ENCODE measurements at regions not wholly inside any gene's neighbourhood (a gene's known extent, or its start where the extent isn't known, plus 50 kb on each side); places are given as distances from the start of the nearest gene placed in this dataset.

- Histone ChIP-seq H3K27me3 (ENCODE audit: control insufficient read depth, insufficient read depth, low read length) (no peaks in the 10 kb centered on the region), H3K36me3 (ENCODE audit: control insufficient read depth, insufficient read depth, low read length) (no peaks in the 10 kb centered on the region), H3K27ac (ENCODE audit: low read depth, low read length) (no peak overlapping the region), H3K4me1 (ENCODE audit: control insufficient read depth, insufficient read depth, low read length) (no peaks in the 10 kb centered on the region), H3K4me3 (ENCODE audit: low read depth, low read length) (no peak overlapping the region), H3K9ac (ENCODE audit: low read depth, low read length) (no peak overlapping the region), H3K9me3 (ENCODE audit: control insufficient read depth, insufficient read depth, low read length) (no peaks in the 10 kb centered on the region)
Measured at GRCh38 chr3:137438561-137438960, 325.6 kb upstream of the SOX14 start.

GRCh38 chr3:137460944-137461343 is 303.2 kb upstream of the SOX14 start:
- Histone ChIP-seq H3K27me3 (ENCODE audit: control insufficient read depth, insufficient read depth, low read length) (no peaks in the 10 kb centered on the region), H3K9ac (ENCODE audit: low read depth, low read length) (no peak overlapping the region), H3K9me3 (ENCODE audit: control insufficient read depth, insufficient read depth, low read length) (no peaks in the 10 kb centered on the region), H3K36me3 (ENCODE audit: control insufficient read depth, insufficient read depth, low read length) (no peaks in the 10 kb centered on the region), H3K27ac (ENCODE audit: low read depth, low read length) (no peak overlapping the region), H3K4me1 (ENCODE audit: control insufficient read depth, insufficient read depth, low read length) (no peaks in the 10 kb centered on the region), H3K4me3 (ENCODE audit: low read depth, low read length) (no peak overlapping the region)

- H3K27ac ChIP-seq (ENCODE audit: low read depth, low read length) = no peak overlapping the region
- H3K9ac ChIP-seq (ENCODE audit: low read depth, low read length) = no peak overlapping the region
- no peaks in the 10 kb centered on the region for H3K36me3 ChIP-seq (ENCODE audit: control insufficient read depth, insufficient read depth, low read length)
- H3K4me3 ChIP-seq (ENCODE audit: low read depth, low read length) = no peak overlapping the region
- no peaks in the 10 kb centered on the region for H3K27me3 ChIP-seq (ENCODE audit: control insufficient read depth, insufficient read depth, low read length)
- no peaks in the 10 kb centered on the region for H3K9me3 ChIP-seq (ENCODE audit: control insufficient read depth, insufficient read depth, low read length)
- H3K4me1 ChIP-seq (ENCODE audit: control insufficient read depth, insufficient read depth, low read length) = peaks cover 2% of the 10 kb centered on the region
Measured at GRCh38 chr3:137463131-137463530, 301.0 kb upstream of the SOX14 start.

GRCh38 chr3:137464341-137464740 is 299.8 kb upstream of the SOX14 start:
- peaks cover 7% of the 10 kb centered on the region for H3K4me1 ChIP-seq (ENCODE audit: control insufficient read depth, insufficient read depth, low read length)
- H3K36me3 ChIP-seq (ENCODE audit: control insufficient read depth, insufficient read depth, low read length) = no peaks in the 10 kb centered on the region
- H3K27ac ChIP-seq (ENCODE audit: low read depth, low read length) = no peak overlapping the region
- H3K9me3 ChIP-seq (ENCODE audit: control insufficient read depth, insufficient read depth, low read length) = no peaks in the 10 kb centered on the region
- no peaks in the 10 kb centered on the region for H3K27me3 ChIP-seq (ENCODE audit: control insufficient read depth, insufficient read depth, low read length)
- no peak overlapping the region for H3K9ac ChIP-seq (ENCODE audit: low read depth, low read length)
- no peak overlapping the region for H3K4me3 ChIP-seq (ENCODE audit: low read depth, low read length)

GRCh38 chr3:137468446-137468845 is 295.7 kb upstream of the SOX14 start:
- Histone ChIP-seq H3K9ac (ENCODE audit: low read depth, low read length) (no peak overlapping the region), H3K27me3 (ENCODE audit: control insufficient read depth, insufficient read depth, low read length) (no peaks in the 10 kb centered on the region), H3K4me3 (ENCODE audit: low read depth, low read length) (no peak overlapping the region), H3K36me3 (ENCODE audit: control insufficient read depth, insufficient read depth, low read length) (no peaks in the 10 kb centered on the region), H3K9me3 (ENCODE audit: control insufficient read depth, insufficient read depth, low read length) (no peaks in the 10 kb centered on the region), H3K4me1 (ENCODE audit: control insufficient read depth, insufficient read depth, low read length) (peaks cover 7% of the 10 kb centered on the region), H3K27ac (ENCODE audit: low read depth, low read length) (no peak overlapping the region)

GRCh38 chr3:137469263-137469662 is 294.9 kb upstream of the SOX14 start:
- no peak overlapping the region for H3K9ac ChIP-seq (ENCODE audit: low read depth, low read length)
- no peak overlapping the region for H3K27ac ChIP-seq (ENCODE audit: low read depth, low read length)
- no peak overlapping the region for H3K4me3 ChIP-seq (ENCODE audit: low read depth, low read length)
- no peaks in the 10 kb centered on the region for H3K27me3 ChIP-seq (ENCODE audit: control insufficient read depth, insufficient read depth, low read length)
- H3K9me3 ChIP-seq (ENCODE audit: control insufficient read depth, insufficient read depth, low read length) = no peaks in the 10 kb centered on the region
- peaks cover 7% of the 10 kb centered on the region for H3K4me1 ChIP-seq (ENCODE audit: control insufficient read depth, insufficient read depth, low read length)
- H3K36me3 ChIP-seq (ENCODE audit: control insufficient read depth, insufficient read depth, low read length) = no peaks in the 10 kb centered on the region

- H3K27ac ChIP-seq (ENCODE audit: low read depth, low read length) = no peak overlapping the region
- no peaks in the 10 kb centered on the region for H3K9me3 ChIP-seq (ENCODE audit: control insufficient read depth, insufficient read depth, low read length)
- H3K4me3 ChIP-seq (ENCODE audit: low read depth, low read length) = no peak overlapping the region
- no peak overlapping the region for H3K9ac ChIP-seq (ENCODE audit: low read depth, low read length)
- H3K4me1 ChIP-seq (ENCODE audit: control insufficient read depth, insufficient read depth, low read length) = peaks cover 7% of the 10 kb centered on the region
- H3K36me3 ChIP-seq (ENCODE audit: control insufficient read depth, insufficient read depth, low read length) = no peaks in the 10 kb centered on the region
- no peaks in the 10 kb centered on the region for H3K27me3 ChIP-seq (ENCODE audit: control insufficient read depth, insufficient read depth, low read length)
Measured at GRCh38 chr3:137471130-137471529, 293.0 kb upstream of the SOX14 start.

- H3K4me3 ChIP-seq (ENCODE audit: low read depth, low read length) = no peak overlapping the region
- H3K9me3 ChIP-seq (ENCODE audit: control insufficient read depth, insufficient read depth, low read length) = no peaks in the 10 kb centered on the region
- no peak overlapping the region for H3K27ac ChIP-seq (ENCODE audit: low read depth, low read length)
- H3K4me1 ChIP-seq (ENCODE audit: control insufficient read depth, insufficient read depth, low read length) = peaks cover 7% of the 10 kb centered on the region
- H3K27me3 ChIP-seq (ENCODE audit: control insufficient read depth, insufficient read depth, low read length) = no peaks in the 10 kb centered on the region
- no peaks in the 10 kb centered on the region for H3K36me3 ChIP-seq (ENCODE audit: control insufficient read depth, insufficient read depth, low read length)
- no peak overlapping the region for H3K9ac ChIP-seq (ENCODE audit: low read depth, low read length)
Measured at GRCh38 chr3:137471558-137472204, 292.4 kb upstream of the SOX14 start.

- H3K9me3 ChIP-seq (ENCODE audit: control insufficient read depth, insufficient read depth, low read length) = no peaks in the 10 kb centered on the region
- H3K27ac ChIP-seq (ENCODE audit: low read depth, low read length) = no peak overlapping the region
- no peak overlapping the region for H3K4me3 ChIP-seq (ENCODE audit: low read depth, low read length)
- no peaks in the 10 kb centered on the region for H3K27me3 ChIP-seq (ENCODE audit: control insufficient read depth, insufficient read depth, low read length)
- H3K36me3 ChIP-seq (ENCODE audit: control insufficient read depth, insufficient read depth, low read length) = no peaks in the 10 kb centered on the region
- H3K9ac ChIP-seq (ENCODE audit: low read depth, low read length) = no peak overlapping the region
- peaks cover 5% of the 10 kb centered on the region; the same call in 1 of the 2 replicates for H3K4me1 ChIP-seq (ENCODE audit: control insufficient read depth, insufficient read depth, low read length)
Measured at GRCh38 chr3:137477614-137478013, 286.5 kb upstream of the SOX14 start.

- no peak overlapping the region for H3K4me3 ChIP-seq (ENCODE audit: low read depth, low read length)
- no peaks in the 10 kb centered on the region for H3K9me3 ChIP-seq (ENCODE audit: control insufficient read depth, insufficient read depth, low read length)
- H3K4me1 ChIP-seq (ENCODE audit: control insufficient read depth, insufficient read depth, low read length) = no peaks in the 10 kb centered on the region; the same call in 1 of the 2 replicates
- peak overlapping the region; percentile 40 for H3K27ac ChIP-seq (ENCODE audit: low read depth, low read length)
- H3K9ac ChIP-seq (ENCODE audit: low read depth, low read length) = no peak overlapping the region
- no peaks in the 10 kb centered on the region for H3K36me3 ChIP-seq (ENCODE audit: control insufficient read depth, insufficient read depth, low read length)
- no peaks in the 10 kb centered on the region for H3K27me3 ChIP-seq (ENCODE audit: control insufficient read depth, insufficient read depth, low read length)
Measured at GRCh38 chr3:137509354-137510045, 254.6 kb upstream of the SOX14 start.

- H3K4me1 ChIP-seq (ENCODE audit: control insufficient read depth, insufficient read depth, low read length) = no peaks in the 10 kb centered on the region; the same call in 1 of the 2 replicates
- H3K36me3 ChIP-seq (ENCODE audit: control insufficient read depth, insufficient read depth, low read length) = no peaks in the 10 kb centered on the region
- H3K27me3 ChIP-seq (ENCODE audit: control insufficient read depth, insufficient read depth, low read length) = no peaks in the 10 kb centered on the region
- no peak overlapping the region for H3K27ac ChIP-seq (ENCODE audit: low read depth, low read length)
- no peaks in the 10 kb centered on the region for H3K9me3 ChIP-seq (ENCODE audit: control insufficient read depth, insufficient read depth, low read length)
- no peak overlapping the region for H3K4me3 ChIP-seq (ENCODE audit: low read depth, low read length)
- no peak overlapping the region for H3K9ac ChIP-seq (ENCODE audit: low read depth, low read length)
Measured at GRCh38 chr3:137511655-137512054, 252.5 kb upstream of the SOX14 start.

Data from HUES48 (cell line).